GM19043 (cell line): ENCODE measurements at regions not wholly inside any gene's neighbourhood (a gene's known extent, or its start where the extent isn't known, plus 50 kb on each side); places are given as distances from the start of the nearest gene placed in this dataset.
"Not testable (repeated sequence)": the region's sequence is repeated elsewhere in the genome, so short reads cannot be mapped to it uniquely, and the experiment has no call there.

Experiments
- ATAC-seq: cut with Tn5 transposase; IDR thresholded peaks from one replicate; pipeline ENCODE4 v1.9.1; 2021; ENCODE audit warnings: low read depth; ENCODE audit not compliant: unreplicated experiment

- not testable (repeated sequence) for ATAC-seq
Observed at GRCh38 chr7:55743454-55743717, 119.2 kb downstream of the SEPTIN14 start.

DNA sequence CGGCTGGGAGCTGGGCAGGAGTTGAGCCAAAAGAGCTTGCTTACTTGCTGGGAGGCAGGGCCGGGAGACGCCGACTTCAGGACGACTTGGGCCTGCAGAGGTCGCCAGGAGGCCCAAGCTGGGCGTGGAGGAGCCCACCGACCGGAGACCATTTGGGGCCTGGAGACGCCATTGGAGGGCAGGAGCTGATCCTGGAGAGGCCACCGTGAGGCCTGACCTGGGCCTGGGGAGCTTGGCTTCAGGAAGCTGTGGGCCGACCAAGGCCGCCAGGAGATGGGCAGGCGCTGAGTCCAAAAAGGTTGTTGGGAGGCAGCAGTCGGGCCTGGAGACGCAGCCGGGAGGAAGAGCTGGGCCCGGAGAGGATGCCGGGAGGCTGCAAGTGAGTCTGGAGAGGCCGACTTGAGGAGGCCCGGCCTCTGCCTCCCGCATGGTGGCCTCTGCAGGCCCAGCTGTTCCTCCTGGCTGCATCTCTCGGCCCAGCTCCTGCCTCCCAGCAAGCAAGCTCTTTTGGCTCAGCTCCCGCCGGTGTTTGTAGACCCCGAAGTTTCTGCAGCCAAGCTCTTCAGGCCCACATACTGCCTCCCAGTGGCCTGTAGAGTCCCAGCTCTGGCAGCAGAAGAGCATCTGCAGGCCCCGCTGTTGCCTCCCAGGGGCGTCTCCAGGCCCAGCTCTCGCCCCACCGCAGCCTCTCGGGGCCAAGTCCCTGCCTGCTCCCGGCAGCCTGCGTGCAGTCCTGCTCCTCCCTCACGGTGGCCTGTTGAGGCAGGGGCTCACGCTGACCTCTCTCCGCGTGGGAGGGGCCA, 119.7 kb downstream of the SEPTIN14 start:
- ATAC-seq = not testable (repeated sequence)

DNA sequence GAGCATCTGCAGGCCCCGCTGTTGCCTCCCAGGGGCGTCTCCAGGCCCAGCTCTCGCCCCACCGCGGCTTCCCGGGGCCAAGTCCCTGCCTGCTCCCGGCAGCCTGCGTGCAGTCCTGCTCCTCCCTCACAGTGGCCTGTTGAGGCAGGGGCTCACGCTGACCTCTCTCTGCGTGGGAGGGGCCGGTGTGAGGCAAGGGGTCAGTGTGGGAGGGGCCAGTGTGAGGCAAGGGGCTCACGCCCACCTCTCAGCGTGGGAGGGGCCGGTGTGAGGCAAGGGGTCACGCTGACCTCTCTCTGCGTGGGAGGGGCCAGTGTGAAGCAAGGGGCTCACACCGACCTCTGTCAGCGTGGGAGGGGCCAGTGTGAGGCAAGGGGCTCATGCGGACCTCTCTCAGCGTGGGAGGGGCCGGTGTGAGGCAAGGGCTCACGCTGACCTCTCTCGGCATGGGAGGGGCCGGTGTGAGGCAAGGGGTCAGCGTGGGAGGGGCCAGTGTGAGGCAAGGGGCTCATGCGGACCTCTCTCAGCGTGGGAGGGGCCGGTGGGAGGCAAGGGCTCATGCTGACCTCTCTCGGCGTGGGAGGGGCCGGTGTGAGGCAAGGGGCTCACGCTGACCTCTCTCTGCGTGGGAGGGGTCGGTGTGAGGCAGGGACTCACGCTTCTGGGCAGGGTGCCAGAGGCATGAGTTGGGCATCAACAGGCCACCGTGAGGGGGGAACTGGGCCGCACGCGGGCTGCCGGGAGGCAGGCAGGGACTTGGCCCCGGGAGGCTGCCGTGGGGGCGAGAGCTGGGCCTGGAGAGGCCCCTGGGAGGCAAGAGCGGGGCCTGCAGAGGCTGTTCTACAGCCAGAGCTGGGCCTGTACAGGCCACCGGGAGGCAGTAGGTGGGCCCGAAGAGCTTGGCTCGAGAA, 120.6 kb downstream of the SEPTIN14 start:
- ATAC-seq = not testable (repeated sequence)

- not testable (repeated sequence) for ATAC-seq
Observed at GRCh38 chr7:55740633-55741250, 121.8 kb downstream of the SEPTIN14 start.

DNA sequence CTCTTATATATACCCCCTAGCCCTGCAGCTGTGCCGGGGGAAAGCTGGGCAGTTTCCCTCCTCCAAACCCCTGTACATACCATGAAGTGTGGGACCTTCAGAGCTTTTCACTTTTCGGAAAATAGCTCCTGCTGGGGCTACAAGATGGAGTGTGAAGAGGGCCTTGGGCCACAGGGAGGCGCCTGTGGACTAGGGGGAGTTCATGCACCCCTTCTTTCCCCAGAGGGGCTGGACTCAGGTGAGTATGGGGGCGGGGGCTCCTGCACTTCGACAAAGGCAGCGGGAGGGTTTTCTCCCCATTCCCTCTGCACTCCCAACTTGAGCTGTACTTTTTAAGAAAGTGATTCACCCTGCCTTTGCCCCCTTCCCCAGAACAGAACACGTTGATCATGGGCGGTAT, 122.5 kb downstream of the SEPTIN14 start:
- not testable (repeated sequence) for ATAC-seq

DNA sequence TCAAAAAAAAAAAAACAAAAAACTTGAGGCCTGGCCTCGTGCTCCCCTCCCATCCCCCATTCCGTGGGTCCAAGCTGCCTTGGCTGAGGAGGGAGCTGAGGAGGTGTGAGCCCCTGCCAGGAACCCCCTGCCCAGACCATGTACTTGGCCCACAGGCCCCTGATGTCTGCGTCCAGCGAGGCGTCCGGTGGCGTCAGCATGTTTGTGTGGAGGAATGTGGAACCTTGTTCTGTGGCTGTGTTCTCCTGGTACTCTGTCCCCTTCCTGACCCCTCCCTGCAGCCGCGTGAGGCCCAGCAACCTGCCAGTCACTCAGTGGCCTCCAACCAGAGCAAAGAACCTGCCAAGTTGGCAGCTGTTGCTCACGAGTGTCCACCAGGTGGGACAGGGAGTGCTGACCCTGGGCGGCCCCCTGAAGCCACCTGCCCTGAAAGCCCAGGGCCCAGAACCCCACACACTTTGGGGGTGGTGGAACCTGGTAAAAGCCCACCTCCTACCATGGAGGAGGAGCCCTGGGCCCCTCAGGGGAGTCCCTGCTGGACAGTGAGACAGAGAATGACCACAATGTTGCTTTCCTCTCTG, 125.8 kb downstream of the SEPTIN14 start:
- ATAC-seq = not testable (repeated sequence)

DNA sequence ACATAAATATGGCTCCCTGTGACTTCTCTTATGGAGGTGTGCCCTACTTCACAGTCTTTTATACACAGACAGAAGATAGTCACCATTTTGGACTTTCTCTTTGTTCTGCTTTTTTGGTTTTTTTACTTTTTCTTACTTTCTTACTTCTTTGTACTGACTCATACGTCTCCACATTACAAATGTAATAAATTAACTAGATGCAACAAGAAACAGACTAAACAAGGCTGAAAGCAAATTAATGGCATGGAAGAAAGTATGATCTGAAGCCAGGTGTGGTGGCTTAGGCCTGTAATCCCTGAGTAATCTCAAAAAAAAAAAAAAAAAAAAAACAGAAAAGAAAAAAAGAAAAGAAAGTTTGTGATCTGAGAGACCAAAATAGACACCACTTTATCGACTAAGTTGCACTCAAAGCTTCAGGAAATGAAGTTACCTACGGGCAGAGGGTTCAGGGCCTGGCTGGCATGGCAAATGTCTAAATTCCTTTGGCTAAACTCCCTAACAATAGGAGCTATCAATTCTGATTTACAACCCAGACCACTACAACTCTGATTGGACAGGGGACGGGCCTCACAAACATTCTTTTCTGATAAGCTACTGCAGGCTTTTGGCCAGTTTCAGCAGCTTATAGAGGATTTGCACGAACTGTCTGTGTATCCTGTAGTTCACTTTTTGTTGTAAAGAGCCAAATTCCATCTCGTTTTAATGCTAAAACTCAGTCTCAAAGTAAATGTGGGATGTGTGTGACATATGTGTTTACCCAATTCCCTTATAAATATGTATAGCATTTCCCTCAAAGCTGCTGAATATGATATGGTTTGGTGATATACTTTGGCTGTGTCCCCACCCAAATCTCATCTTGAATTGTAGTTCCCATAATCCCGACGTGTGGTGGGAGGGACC, 129.1 kb downstream of the SEPTIN14 start:
- no peak for ATAC-seq

DNA sequence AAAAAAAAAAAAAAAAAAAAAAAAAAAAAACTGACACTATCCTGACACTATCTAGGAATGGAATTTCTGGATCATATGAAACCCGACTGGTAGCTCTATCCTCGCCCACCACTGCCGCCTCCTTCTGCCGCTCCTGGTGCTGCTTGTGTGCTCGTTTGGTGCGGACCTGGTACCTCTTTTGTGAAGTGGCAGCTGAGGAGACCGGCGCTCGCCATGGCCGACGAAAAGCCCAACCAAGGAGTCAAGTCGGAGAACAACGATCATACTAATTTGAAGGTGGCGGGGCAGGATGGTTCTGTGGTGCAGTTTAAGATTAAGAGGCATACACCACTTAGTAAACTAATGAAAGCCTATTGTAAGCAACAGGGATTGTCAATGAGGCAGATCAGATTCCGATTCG, 130.6 kb downstream of the SEPTIN14 start:
- no peak for ATAC-seq

DNA sequence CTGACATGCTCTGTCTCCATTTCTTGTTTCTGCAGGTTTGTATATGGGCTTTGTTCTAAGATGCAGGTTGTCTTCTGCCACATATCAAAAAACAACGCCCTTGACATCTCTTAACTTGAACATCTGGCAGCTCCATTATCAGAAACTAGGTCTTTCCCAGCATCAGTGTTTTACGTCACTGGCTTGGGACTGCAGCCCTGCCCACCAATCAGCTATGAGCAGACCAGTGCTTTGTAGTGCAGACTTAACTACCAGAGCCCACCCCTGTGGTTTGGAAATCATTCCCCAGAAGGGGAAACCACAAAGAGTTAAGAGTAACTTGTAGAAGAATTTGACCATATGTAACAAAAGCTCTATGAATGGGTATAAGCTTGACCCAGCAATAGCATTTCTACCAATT, 132.4 kb downstream of the SEPTIN14 start:
- no peak for ATAC-seq

GRCh38 chr7:55723621-55723941, 139.0 kb downstream of the SEPTIN14 start:
- ATAC-seq = no peak

- ATAC-seq = peak; percentile 98
Observed at GRCh38 chr7:55722874-55723620, 139.5 kb downstream of the SEPTIN14 start.

DNA sequence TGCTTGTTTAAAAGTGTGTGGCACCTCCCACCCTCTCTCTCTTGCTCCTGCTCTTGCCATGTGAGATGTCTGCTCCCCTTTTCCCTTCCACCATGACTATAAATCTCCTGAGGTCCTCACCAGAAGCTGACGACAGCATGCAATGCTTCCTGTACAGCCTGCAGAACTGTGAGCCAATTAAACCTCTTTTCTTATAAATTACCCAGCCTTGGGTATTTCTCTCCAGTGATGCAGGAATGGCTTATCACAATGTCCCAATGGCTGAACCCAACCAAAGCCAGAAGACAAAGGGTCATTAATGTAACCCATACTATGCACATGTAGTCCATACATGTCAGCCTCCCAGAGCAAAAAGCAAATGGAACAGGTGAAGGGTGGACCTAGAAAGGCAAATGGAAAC, 141.5 kb downstream of the SEPTIN14 start:
- ATAC-seq = not testable (repeated sequence)

DNA sequence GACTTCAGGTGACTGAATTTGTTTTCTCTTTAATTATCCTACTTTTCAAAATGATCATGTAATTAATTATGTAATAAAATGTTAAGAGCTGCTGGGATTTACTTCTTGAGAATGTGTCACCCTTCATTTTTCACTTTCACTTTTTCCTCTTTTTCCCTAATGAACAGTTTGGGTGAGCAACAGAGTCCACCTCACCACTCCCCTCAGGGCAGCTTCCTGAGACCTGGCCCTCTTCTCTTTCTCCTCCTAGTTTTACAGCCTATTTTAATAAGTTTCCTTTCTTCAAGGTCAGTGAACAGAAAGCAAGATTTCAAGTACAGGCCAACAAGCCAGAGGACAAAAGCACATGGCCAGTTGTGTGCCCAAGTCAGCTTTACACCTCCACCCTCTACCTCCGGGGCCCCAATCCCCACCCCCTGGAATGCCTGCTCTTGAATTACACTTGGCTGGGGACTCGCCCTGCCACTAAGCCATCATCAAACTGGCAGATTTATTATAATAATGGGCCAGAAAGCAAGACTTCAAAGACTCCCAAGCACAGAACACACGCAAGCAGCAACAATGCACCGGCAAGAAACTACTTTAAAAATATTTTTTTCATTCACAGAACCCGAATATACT, 143.1 kb upstream of the VOPP1 start:
- ATAC-seq = not testable (repeated sequence)

- ATAC-seq = not testable (repeated sequence)
Observed at GRCh38 chr7:55714370-55714769, 142.1 kb upstream of the VOPP1 start.

DNA sequence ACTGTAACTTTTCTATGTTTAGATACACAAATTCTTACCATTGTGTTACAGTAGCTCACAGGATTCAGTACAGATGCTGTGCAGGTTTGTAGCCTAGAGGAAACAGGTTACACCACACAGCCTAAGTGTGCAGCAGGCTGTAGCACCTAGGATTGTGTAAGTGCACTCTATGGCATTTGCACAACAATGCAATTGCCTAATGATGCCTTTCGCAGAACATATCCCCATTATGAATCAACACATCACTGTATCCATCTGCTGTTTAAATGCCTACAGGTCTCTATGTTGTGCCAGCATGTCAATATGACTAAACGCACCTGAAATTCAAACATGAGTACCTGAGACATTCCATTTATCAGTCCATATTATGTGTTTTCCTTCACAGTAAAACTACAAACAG, 138.0 kb upstream of the VOPP1 start:
- ATAC-seq = not testable (repeated sequence)

DNA sequence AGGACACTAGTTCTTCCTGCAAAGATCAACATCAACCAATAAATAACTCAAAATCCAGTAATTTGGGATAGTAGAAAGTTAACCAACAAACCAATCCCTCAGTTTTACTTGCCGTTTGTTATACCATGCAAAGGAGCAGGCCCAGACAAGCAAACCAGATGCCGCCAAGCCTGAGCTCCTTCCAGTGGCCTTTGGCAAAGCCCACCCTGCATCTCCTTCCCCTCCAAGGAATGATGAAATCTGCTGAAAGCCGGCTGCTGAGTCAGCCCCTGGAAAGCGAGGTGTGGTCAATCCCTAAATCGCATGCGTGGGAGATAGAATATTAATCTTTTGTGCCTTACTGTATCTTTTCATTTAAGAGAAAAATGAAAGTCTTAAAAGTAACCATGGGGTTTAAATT, 135.7 kb upstream of the VOPP1 start:
- not testable (repeated sequence) for ATAC-seq

- ATAC-seq = not testable (repeated sequence)
Observed at GRCh38 chr7:55707410-55707809, 135.1 kb upstream of the VOPP1 start.

DNA sequence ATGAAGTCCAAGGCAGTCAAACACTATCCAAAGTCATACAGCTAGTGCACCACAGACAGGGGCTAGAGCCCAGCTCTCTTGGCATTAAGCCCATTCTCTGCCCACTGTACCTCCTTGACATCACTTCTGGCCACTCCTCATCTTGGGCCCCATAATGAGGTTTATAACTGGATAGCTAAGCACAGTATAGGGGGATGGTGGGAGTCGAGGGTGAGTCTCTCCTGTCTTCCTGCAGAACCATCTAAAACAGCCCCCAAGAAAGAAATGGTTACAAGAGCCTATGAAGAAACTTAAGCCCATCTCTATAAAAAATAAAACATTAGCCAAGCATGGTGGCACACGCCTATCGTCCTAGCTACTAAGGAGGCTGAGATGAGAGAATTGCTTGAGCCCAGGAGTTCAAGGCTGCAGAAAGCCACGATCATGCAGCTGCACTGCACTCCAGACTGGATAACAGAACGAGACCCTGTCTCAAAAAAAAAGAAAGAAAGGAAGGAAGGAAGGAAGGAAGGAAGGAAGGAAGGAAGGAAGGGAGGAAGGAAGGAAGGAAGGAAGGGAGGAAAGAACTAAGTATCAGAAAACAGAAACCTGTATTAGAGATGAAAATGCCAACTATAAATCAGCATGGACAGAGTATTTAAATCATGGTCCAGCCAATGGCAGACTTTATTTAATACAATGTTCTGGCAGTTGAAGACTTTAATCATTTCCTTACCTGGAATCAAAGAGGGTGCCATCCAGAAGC, 134.3 kb upstream of the VOPP1 start:
- not testable (repeated sequence) for ATAC-seq
